T-helper 2 cell (primary cell): ENCODE measurements at regions not wholly inside any gene's neighbourhood (a gene's known extent, or its start where the extent isn't known, plus 50 kb on each side); places are given as distances from the start of the nearest gene placed in this dataset.

Experiments used
- DNase-seq, 5 experiments: peaks; one replicate each; pipeline versions ENCODE4 v3.0.0 to v3.0.0-alpha.2; 2012 to 2022

DNA sequence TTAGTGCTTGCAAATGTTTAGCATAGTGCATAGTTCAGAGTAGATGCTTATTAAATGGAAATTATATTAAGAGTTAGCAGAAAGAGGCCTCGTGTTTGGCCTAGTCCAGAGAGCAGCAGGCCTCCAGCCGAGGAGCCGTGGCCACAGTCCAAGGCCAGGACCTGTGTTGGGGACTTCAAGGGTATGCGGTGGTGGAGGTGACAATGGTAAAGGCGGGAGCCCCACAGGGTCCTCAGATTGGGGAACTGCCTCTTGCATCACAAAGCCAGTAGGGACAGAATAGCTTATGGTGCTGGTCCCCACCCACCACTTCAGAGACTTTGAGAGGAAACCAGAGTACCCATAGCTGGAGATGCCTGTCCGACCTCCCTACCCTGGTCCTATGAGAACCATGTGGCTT is 554.6 kb upstream of the RIOK2 start:
- no peak for DNase-seq

- DNase-seq = no peak
These were observed 562.8 kb upstream of the RIOK2 start for GRCh38 chr5:97745817-97746216.

- DNase-seq = no peak
These were observed 567.5 kb upstream of the RIOK2 start for GRCh38 chr5:97750576-97750975.

DNA sequence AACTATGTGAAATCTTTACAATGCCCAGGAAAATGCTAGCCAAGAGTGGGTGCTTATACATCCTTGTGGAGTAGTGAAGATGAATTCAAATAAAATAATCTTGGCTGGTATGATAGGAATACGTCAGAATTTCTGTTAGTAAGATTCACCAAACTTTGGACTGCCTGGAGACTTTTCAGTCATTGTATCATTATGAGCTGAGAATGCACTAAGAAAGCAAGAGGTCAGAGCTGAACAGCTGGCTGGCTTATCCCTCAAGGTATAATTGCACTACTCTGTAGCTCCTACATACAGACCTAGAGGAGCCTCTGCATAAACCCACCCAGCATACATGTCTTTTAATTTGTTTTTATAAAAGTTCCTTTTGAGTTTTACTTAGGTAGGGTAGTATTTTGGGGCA is 568.5 kb upstream of the RIOK2 start:
- DNase-seq = no peak

DNA sequence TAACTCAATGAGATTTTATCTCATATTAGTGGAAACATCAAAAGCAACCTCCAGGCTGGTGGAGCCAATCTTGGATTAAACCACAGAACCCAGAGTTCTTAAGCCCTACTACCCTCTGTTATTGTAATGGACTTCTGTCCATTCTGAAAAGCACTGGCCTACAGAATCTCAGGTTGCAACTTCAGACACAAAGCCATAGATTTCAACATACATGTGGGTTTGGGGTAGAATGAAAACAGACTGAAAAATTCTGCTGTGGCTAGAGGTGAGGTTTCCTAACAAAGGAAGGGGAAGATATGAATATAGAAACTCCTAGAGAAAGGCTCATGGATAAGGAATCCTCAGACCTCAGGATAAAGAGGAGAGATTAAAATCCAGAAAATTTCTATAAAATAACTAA is 569.8 kb upstream of the RIOK2 start:
- DNase-seq = no peak

DNA sequence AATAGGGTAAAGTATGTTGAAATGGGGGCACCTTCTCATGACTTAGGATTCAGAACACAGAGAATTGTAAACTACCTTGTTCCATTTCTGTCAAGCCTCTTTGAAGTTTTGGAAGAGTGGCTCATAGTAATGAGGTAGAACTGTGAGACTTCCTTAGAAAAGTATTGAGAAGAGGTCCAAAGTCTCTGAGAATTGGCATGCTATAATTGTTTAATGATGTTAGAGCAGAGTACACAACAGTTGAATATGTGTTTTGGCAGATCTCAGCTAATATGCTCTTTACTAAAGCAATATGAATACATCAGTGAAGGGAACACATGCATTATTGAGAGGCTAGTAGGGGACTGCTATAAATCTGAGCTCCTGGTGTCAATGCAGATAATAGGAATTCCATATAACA is 579.4 kb upstream of the RIOK2 start:
- no peak for DNase-seq

DNA sequence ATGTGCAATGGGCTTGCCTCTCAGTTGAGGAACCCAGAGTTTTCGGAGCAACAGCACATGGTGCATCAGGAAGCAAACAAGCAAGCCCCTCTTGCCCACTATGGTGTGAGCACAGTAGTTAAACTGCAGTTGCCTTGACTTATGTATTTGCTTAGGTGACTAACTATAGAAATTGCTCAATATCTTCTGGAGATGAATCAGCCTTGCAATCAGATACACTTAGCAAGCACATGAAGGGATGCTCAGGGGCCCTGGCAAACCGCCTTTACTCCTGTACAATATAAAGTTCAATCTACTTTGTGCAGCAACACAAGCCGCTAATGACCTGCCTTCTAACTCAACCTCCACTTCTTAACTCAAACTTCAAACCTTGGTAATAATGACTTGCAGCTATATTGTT is 581.7 kb upstream of the RIOK2 start:
- no peak for DNase-seq

DNA sequence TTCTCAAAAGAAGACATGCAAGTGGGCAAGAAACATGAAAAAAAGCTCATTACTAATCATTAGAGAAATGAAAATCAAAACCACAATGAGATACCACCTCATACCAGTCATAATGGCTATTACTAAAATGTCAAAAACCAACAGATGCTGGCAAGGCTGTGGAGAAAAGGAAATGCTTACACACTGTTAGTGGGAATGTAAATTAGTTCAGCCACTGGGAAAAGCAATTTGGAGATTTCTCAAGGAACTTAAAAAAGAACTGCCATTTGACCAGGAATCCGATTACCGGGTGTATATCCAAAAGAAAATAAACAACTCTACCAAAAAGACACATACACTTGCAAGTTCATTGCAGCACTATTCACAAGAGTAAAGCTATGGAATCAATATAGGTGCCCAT is 595.4 kb upstream of the RIOK2 start:
- no peak for DNase-seq

- no peak for DNase-seq
These were observed 605.3 kb upstream of the RIOK2 start for GRCh38 chr5:97788369-97788768.

- no peak for DNase-seq
These were observed 615.0 kb upstream of the RIOK2 start for GRCh38 chr5:97797994-97798451.

GRCh38 chr5:97801461-97801860 is 618.4 kb upstream of the RIOK2 start:
- no peak for DNase-seq

- no peak for DNase-seq
These were observed 637.1 kb upstream of the RIOK2 start for GRCh38 chr5:97820138-97820537.

DNA sequence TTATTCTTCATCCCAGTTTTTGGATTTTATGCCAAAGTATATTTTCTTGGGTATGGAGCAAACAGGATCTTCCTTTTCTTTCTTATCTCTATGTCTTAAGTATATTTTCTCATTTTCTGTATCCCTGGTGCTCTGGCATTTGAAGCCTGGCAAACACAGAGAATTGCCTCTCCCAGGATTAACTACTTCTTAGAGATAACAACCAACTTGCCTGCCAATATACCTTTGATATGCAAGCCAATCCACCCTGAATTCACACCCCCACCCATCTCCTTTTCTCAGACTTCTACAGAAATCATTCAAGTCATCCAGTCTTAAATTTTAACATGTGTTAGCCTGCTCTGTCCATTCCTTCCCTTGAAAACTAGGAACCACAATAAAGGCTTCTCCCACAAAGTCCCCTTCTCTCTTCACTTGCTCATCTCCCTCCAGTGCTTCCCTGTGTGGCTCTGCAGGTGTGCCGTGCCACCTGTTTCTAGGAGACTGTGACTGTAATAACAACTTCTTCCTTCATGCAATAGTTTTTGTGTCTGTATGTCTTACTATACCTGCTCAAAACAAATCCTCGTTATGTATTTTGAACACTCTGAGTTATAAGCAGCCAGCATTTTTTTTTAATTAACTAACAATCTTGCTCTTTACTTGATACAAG is 649.7 kb upstream of the RIOK2 start:
- no peak for DNase-seq

GRCh38 chr5:97834561-97834960 is 651.5 kb upstream of the RIOK2 start:
- DNase-seq = no peak

DNA sequence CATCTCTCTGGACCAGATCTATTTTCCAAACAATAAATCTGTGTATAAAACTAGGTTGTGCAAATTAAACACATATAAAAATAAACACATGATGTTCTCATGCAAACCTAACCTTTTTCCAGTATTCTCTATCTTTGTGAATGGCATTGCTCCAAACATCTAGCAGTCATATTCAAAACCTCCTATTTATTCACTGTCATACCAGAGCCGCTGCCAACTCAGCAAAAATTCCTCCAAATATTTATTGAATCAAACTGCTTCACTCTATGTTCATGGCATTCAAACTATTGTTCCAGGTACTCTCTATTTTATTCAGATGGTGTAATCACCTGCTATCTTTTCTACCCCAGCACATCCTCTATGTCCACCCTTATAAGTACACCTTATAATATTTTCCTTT is 652.1 kb upstream of the RIOK2 start:
- no peak for DNase-seq

GRCh38 chr5:97836816-97837215 is 653.8 kb upstream of the RIOK2 start:
- no peak for DNase-seq

GRCh38 chr5:97838214-97838613 is 655.2 kb upstream of the RIOK2 start:
- DNase-seq = peak in 1 of 5 experiments; percentile 52

DNA sequence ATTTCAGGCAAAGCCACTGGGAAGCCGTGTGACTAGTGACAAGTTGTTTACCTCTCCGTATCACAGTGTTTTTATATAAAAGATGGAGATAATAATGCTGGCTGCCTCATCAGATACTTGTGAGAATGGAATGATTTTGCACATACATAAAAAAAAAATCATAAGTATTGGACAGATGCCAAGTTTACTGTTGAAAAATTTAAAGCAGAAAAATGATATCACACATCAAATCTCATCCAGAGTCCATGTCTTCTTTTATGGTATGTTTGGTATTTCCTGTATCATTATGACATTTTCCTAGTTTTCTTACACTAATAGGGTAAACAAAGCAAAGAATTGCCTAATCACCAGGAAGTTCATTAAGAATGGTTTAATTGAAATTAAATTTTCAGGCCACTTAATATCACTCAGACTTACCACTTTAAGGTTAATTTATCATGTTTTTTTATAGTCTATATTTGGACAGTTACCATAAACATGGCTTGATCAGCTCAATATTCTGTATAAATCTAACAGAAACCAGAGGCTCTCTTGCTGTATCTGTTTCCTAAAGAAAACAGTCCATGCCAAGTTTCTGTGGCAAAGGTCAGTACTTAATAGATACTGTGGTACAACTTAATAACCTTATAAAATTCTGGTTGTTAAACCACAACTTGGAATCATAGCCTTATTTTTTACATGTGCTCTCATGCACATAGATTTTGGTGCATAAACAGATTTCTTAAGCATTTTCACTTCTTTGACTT is 656.5 kb upstream of the RIOK2 start:
- no peak for DNase-seq

DNA sequence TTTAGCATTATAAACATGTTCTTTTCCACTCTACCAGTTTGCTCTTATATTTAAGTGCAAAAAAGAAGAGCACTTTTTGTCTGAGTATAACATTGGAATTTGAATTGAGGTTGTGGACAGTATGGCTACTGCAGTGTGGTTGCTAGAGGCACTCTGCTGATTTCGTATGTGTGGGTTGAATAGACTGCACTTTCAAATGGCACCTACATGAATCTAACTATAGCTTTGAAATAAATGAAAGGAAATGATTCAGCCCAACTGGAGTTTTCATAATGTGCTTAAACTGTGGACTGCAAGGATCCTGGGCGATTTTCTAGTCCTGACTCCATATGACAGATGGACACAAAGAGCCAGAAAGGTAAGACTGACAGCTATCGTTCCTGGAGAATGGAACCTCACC is 657.6 kb upstream of the RIOK2 start:
- no peak for DNase-seq

GRCh38 chr5:97842687-97843086 is 659.6 kb upstream of the RIOK2 start:
- peak in 1 of 5 experiments; percentile 19 for DNase-seq

DNA sequence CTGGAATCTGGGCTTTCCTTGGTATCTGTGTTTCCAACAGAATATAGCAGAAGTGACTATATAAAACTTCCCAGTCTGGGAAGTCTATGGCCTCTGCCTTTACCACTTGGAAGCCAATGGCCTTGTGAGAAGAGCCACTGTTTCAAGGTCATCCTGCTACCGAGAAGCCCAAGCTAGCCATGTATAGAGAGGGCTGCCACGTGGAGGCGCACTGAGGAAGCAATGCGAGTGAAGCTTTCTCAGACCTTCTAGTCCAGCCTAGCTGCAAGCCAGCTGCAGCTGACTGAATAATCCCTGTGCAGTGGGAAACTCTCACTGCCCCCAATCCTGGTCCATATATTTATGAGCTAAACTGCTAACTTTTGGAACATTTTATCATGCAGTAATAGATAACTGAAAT is 661.8 kb upstream of the RIOK2 start:
- no peak for DNase-seq

GRCh38 chr5:97846643-97847042 is 663.6 kb upstream of the RIOK2 start:
- no peak for DNase-seq

DNA sequence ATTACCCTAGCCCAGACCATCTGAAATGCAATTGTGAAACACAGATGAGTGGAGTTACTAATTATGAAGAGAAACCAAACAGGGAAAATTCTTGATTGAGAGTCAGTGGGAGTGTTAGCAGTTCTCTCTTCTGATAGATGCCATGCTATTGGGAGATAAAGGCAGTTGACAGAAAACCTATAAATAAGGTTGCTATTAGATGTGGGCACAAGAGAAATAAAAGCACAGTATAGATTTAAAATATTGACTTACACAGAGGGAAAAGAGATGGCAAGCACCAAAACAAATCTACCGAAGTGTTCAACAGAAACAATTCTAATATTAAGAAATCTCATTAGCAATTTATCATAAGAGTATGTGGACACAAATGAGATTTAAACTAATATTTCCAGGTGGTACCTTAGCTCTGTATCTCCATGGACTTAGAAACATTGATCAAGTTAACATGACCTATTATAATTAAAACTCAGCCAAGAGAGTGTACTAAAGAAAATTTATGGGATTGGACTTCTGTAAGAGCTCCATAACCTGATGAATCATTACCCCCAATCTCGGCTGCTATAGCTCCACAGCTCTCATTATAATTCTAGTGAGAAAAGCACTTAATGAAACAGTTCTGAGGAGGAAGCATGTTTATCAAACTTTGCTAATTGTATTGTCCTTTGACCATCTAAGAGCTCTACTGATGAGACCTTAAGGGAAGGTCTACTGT is 665.0 kb upstream of the RIOK2 start:
- DNase-seq = no peak

GRCh38 chr5:97851036-97851435 is 668.0 kb upstream of the RIOK2 start:
- no peak for DNase-seq
